Body of pancreas (tissue), 4 donors: ENCODE measurements at regions not wholly inside any gene's neighbourhood (a gene's known extent, or its start where the extent isn't known, plus 50 kb on each side); places are given as distances from the start of the nearest gene placed in this dataset.

Source experiments
- ATAC-seq: fragments of 150-250 bp; one replicate; pipeline ENCODE4 v1.9.1; 2016
- DNase-seq, 4 donors: peaks; one replicate each; pipeline ENCODE4 v3.0.0-alpha.2; 2019
- H3K27ac ChIP-seq, 4 donors: fragments of 200-600 bp; sonication (generic); 1 replicate in 3 of 4; 2 replicates in 1 of 4; pipeline versions ENCODE4 v1.5.1 to v1.6.1; 2016 to 2019; ENCODE audit warnings: mild to moderate bottlenecking in 1 of 4, mixed read lengths in 1 of 4, moderate library complexity in 1 of 4
- H3K27me3 ChIP-seq, 2 donors: fragments of 200-600 bp; sonication (generic); one replicate each; pipeline ENCODE4 v1.6.0; 2016; ENCODE audit warnings: mild to moderate bottlenecking in 1 of 2
- H3K36me3 ChIP-seq, 2 donors: fragments of 200-600 bp; sonication (generic); replicated peaks in 1 of 2; 2 replicates each; pipeline ENCODE4 v1.5.1; 2016; ENCODE audit warnings: low read depth in 2 of 2; ENCODE audit not compliant: insufficient read depth in 1 of 2
- H3K4me1 ChIP-seq: fragments of 200-600 bp; sonication (generic); one replicate; pipeline ENCODE4 v1.6.0; 2016
- H3K4me3 ChIP-seq, 2 donors: fragments of 200-600 bp; sonication (generic); 1 replicate in 1 of 2; 2 replicates in 1 of 2; pipeline ENCODE4 v1.5.1; 2016 to 2019
- H3K9me3 ChIP-seq, 3 donors: fragments of 200-600 bp; sonication (generic); 1 replicate in 2 of 3; 2 replicates in 1 of 3; pipeline ENCODE4 v1.5.1; 2016
- POLR2A ChIP-seq, 3 donors: fragments of 450-650 bp; IDR thresholded peaks; one replicate each; pipeline ENCODE4 v1.6.1; 2016; ENCODE audit warnings: antibody characterized with exemption in 3 of 3, mild to moderate bottlenecking in 2 of 3
- WGBS, 2 donors: methylation state at CpG; one replicate each; pipeline ENCODE4 v1.1.5; 2017; 5-methylcytosine and 5-hydroxymethylcytosine counted together
- intact Hi-C: fragments of 100-400 bp; cut with DNase I; formaldehyde crosslinking; loops from one replicate; pipeline ENCODE4 v1.15.1; 2023
- TF ChIP-seq, protein P1 (sequence below), 7 experiments: fragments of 450-650 bp in 4 of 7; fragments of 200-600 bp in 3 of 7; sonication (generic) in 3 of 7; IDR thresholded peaks; one replicate each; pipeline ENCODE4 v1.5.1; 2016 to 2019; ENCODE audit warnings: antibody characterized with exemption in 7 of 7

DNA sequence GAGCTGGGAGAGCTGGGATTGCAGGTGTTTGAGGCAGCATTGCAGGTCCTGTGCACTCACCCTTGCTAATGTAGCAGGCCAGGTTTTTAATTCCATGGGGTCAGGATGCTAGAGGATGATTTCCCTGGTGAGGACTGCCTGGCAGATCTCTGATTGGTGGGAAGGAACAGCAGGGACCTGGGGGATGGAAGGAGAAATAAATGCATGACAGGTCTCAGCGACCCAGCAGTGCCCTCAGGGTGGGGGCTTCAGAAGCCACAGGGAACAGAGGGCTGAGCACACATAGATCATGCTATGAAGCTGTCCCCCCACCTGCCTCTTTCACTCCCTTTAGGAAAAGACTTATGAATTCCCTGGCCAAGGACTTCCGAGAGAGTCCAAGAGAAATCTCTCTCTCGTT lies 255.5 kb upstream of the N4BP1 start:
- DNase-seq (no peak), ATAC-seq (no peak)
- no peak overlapping the region for H3K4me3 ChIP-seq

DNA sequence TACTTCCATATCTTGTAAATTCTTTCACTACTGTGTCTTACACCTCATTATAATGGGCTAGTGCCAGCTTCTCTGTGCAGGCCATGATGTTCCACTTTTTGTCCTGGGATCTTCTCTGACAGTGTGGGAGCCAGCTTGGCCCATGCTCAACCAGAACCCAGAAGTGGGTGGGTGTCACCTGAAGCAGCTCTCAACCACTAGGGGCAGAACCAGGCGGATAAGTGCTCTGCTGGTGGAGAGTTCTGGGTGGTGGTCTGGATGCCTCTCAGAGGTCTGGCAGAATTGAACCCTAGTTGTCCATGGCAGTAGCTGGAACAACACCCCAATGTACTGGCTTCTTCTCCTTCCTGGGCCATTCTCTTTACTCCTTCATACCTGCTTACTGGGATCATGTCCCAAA lies 254.1 kb upstream of the N4BP1 start:
- H3K36me3 ChIP-seq = no peaks in the 10 kb centered on the region
- H3K9me3 ChIP-seq = peaks cover 0 to 3% (median 0%) of the 10 kb centered on the region in 3 donors
- peaks cover 0 to under 1% of the 10 kb centered on the region in 2 donors for H3K27me3 ChIP-seq
- no peaks in the 10 kb centered on the region for H3K4me1 ChIP-seq
- H3K27ac ChIP-seq = no peak overlapping the region
- TF ChIP-seq, protein P1, sequence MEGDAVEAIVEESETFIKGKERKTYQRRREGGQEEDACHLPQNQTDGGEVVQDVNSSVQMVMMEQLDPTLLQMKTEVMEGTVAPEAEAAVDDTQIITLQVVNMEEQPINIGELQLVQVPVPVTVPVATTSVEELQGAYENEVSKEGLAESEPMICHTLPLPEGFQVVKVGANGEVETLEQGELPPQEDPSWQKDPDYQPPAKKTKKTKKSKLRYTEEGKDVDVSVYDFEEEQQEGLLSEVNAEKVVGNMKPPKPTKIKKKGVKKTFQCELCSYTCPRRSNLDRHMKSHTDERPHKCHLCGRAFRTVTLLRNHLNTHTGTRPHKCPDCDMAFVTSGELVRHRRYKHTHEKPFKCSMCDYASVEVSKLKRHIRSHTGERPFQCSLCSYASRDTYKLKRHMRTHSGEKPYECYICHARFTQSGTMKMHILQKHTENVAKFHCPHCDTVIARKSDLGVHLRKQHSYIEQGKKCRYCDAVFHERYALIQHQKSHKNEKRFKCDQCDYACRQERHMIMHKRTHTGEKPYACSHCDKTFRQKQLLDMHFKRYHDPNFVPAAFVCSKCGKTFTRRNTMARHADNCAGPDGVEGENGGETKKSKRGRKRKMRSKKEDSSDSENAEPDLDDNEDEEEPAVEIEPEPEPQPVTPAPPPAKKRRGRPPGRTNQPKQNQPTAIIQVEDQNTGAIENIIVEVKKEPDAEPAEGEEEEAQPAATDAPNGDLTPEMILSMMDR (IDR thresholded peaks at IDR 0.05) = no peak
- TF ChIP-seq POLR2A (IDR thresholded peaks at IDR 0.05) = no peak
- no peak for ATAC-seq
- no peak overlapping the region for H3K4me3 ChIP-seq
- 64 to 75% methylated on average over 1 of the region's 1 CpG for WGBS, 2 donors
- intact Hi-C loops = no loop called here
- no peak for DNase-seq

More for the DNA sequence above, 255.5 kb upstream of the N4BP1 start:
- peaks cover 0 to 3% (median 0%) of the 10 kb centered on the region in 3 donors for H3K9me3 ChIP-seq
- H3K36me3 ChIP-seq = no peaks in the 10 kb centered on the region
- no peaks in the 10 kb centered on the region for H3K4me1 ChIP-seq
- no peak for TF ChIP-seq POLR2A (IDR thresholded peaks at IDR 0.05)
- TF ChIP-seq, protein P1 (IDR thresholded peaks at IDR 0.05) = no peak
- 52 to 75% methylated on average over 3 of the region's 3 CpGs for WGBS, 2 donors
- no peak overlapping the region for H3K27ac ChIP-seq
- intact Hi-C loops = no loop called here
- H3K27me3 ChIP-seq = no peaks in the 10 kb centered on the region

DNA sequence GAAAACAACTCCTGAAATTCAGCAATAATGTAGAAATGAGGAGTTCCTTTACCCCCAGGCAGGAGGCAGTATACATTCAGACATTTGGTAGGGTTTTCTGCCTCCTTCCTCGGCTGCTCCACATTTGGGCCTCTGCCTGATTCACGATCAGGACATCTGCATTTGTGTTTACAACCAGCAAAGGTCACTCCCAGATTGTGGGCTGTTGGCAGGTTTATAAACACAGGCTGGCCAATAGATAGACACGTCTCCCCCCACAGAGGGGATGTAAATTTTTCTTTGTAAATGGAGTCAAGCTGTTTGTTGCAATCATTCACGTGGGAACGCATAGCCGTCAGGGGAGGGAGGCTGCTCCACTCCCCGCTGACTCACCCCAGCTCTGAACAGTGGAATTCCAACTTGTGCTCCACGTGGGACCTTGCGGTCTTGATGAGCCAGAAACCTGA lies 252.1 kb upstream of the N4BP1 start:
- Histone ChIP-seq H3K4me1 (no peaks in the 10 kb centered on the region), H3K9me3 (peaks cover 0 to 3% (median 0%) of the 10 kb centered on the region in 3 donors)
- intact Hi-C loops = no loop called here

DNA sequence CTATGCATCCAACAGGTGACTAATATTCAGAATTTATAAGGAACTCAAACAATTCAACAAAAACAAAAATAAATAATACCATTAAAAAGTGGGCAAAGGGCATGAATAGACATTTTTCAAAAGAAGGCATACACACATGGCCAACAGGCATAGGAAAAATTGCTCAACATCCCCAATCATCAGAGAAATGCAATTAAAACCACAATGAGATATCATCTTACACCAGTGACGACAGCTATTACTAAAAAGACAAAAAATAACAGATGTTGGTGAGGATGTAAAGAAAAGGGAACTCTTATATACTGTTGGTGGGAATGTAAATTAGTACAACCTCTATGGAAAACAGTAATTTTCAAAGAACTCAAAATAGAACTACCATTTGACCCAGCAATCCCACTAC lies 250.4 kb upstream of the N4BP1 start:
- TF ChIP-seq, protein P1 (IDR thresholded peaks at IDR 0.05) = no peak
- TF ChIP-seq POLR2A (IDR thresholded peaks at IDR 0.05) = no peak
- no peak for ATAC-seq
- intact Hi-C loops = no loop called here
- H3K4me1 ChIP-seq = no peaks in the 10 kb centered on the region
- peaks cover 0 to 5% of the 10 kb centered on the region in 2 donors for H3K27me3 ChIP-seq
- H3K9me3 ChIP-seq = peaks cover 0 to 3% (median 0%) of the 10 kb centered on the region in 3 donors
- H3K27ac ChIP-seq = no peak overlapping the region
- DNase-seq = no peak
- H3K4me3 ChIP-seq = no peak overlapping the region
- H3K36me3 ChIP-seq = no peaks in the 10 kb centered on the region
- WGBS, 2 donors = 44 to 81% methylated on average over 1 of the region's 1 CpG

More for the DNA sequence above, 252.1 kb upstream of the N4BP1 start:
- DNase-seq (no peak), ATAC-seq (no peak)
- WGBS, 2 donors = 32 to 36% methylated on average over 9 of the region's 9 CpGs
- Histone ChIP-seq H3K4me3 (no peak overlapping the region), H3K27ac (no peak overlapping the region), H3K27me3 (peaks cover 0 to 5% of the 10 kb centered on the region in 2 donors), H3K36me3 (no peaks in the 10 kb centered on the region)
- TF ChIP-seq, protein P1 (IDR thresholded peaks at IDR 0.05) = no peak
- TF ChIP-seq POLR2A (IDR thresholded peaks at IDR 0.05) = no peak

DNA sequence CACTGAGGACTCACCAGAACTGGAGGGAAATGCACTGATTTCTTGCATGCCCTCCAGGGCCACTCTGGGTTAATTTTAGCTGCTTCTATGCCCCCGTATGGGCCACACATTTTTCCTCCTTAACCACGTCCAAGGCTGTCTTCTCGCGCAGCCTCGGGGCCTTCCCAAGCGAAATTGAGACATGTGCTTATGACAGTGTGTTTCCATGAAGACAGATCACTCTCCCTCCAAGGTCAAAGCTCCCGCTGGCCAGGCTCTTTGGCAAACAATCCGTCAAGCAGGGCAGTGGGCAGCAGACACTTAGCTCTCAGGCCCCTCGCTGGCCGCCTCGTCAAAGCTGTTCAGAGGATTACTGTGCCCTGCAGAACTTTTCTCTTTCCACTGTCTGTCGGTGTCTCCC lies 243.0 kb upstream of the N4BP1 start:
- ATAC-seq = no peak
- no peak for TF ChIP-seq POLR2A (IDR thresholded peaks at IDR 0.05)
- TF ChIP-seq, protein P1 (IDR thresholded peaks at IDR 0.05) = no peak
- Histone ChIP-seq H3K27me3 (no peaks in the 10 kb centered on the region), H3K36me3 (no peaks in the 10 kb centered on the region), H3K27ac (no peak overlapping the region), H3K4me3 (no peak overlapping the region), H3K4me1 (no peaks in the 10 kb centered on the region), H3K9me3 (no peaks in the 10 kb centered on the region)
- intact Hi-C loops = no loop called here
- peak in 2 of 4 donors; percentile 23 to 38 for DNase-seq
- 11 to 30% methylated on average over 12 of the region's 12 CpGs for WGBS, 2 donors
